Liver (tissue), 7 donors: ENCODE measurements at regions not wholly inside any gene's neighbourhood (a gene's known extent, or its start where the extent isn't known, plus 50 kb on each side); places are given as distances from the start of the nearest gene placed in this dataset.

Source experiments
- DNase-seq: peaks from one replicate; pipeline ENCODE4 v3.0.0-alpha.2; 2017; ENCODE audit warnings: low spot score
- H3K27ac ChIP-seq, 2 donors: one replicate each; pipeline ENCODE4 v1.7.0; 2013; ENCODE audit warnings: inconsistent platforms in 2 of 2, low read length in 2 of 2, control low read depth in 1 of 2, low read depth in 1 of 2, mild to moderate bottlenecking in 1 of 2
- H3K27me3 ChIP-seq, 4 donors: one replicate each; pipeline versions ENCODE4 v1.6.1 to v1.7.0; 2013; ENCODE audit warnings: low read length in 3 of 4, inconsistent platforms in 1 of 4, mild to moderate bottlenecking in 1 of 4, moderate library complexity in 1 of 4; ENCODE audit not compliant: control insufficient read depth in 4 of 4, insufficient read depth in 4 of 4
- H3K36me3 ChIP-seq, 4 donors: one replicate each; pipeline versions ENCODE4 v1.6.1 to v1.7.0; 2013; ENCODE audit warnings: low read length in 3 of 4, mild to moderate bottlenecking in 3 of 4, low read depth in 1 of 4, moderate library complexity in 1 of 4; ENCODE audit not compliant: control insufficient read depth in 4 of 4, insufficient read depth in 3 of 4
- H3K4me1 ChIP-seq, 4 donors: one replicate each; pipeline versions ENCODE4 v1.6.1 to v1.7.0; 2013; ENCODE audit warnings: low read length in 3 of 4, mild to moderate bottlenecking in 3 of 4, moderate library complexity in 1 of 4; ENCODE audit not compliant: control insufficient read depth in 4 of 4, insufficient read depth in 4 of 4
- H3K4me3 ChIP-seq, 3 donors: one replicate each; pipeline versions ENCODE4 v1.6.1 to v1.7.0; 2013; ENCODE audit warnings: low read length in 3 of 3, control low read depth in 1 of 3, low read depth in 1 of 3, mild to moderate bottlenecking in 1 of 3
- H3K9ac ChIP-seq, 2 donors: one replicate each; pipeline ENCODE4 v1.7.0; 2013; ENCODE audit warnings: low read length in 2 of 2, mild to moderate bottlenecking in 2 of 2, moderate library complexity in 2 of 2, control low read depth in 1 of 2, low read depth in 1 of 2
- H3K9me3 ChIP-seq, 4 donors: one replicate each; pipeline versions ENCODE4 v1.6.1 to v1.7.0; 2013; ENCODE audit warnings: low read length in 3 of 4; ENCODE audit not compliant: control insufficient read depth in 4 of 4
- EGR1 ChIP-seq, 2 donors: IDR thresholded peaks; 2 replicates each; pipeline ENCODE4 v1.6.1; 2016 to 2018; ENCODE audit warnings: antibody characterized with exemption in 2 of 2, low read depth in 2 of 2
- FOXA1 ChIP-seq: IDR thresholded peaks from 2 replicates; pipeline ENCODE4 v1.6.1; 2016; ENCODE audit warnings: antibody characterized with exemption
- FOXA2 ChIP-seq: IDR thresholded peaks from 2 replicates; pipeline ENCODE4 v1.6.1; 2016; ENCODE audit warnings: antibody characterized with exemption
- GABPA ChIP-seq, 2 donors: IDR thresholded peaks in 1 of 2; conservative IDR thresholded peaks in 1 of 2; 2 replicates each; pipeline ENCODE4 v1.6.1; 2016; ENCODE audit warnings: antibody characterized with exemption in 2 of 2, mild to moderate bottlenecking in 1 of 2, moderate library complexity in 1 of 2
- HNF4A ChIP-seq, 2 donors: conservative IDR thresholded peaks; 2 replicates each; pipeline ENCODE4 v1.6.1; 2016; ENCODE audit warnings: antibody characterized with exemption in 2 of 2, mild to moderate bottlenecking in 2 of 2
- HNF4G ChIP-seq: IDR thresholded peaks from 2 replicates; pipeline ENCODE4 v1.6.1; 2016; ENCODE audit warnings: antibody characterized with exemption
- MAX ChIP-seq: IDR thresholded peaks from 2 replicates; pipeline ENCODE4 v1.6.1; 2016; ENCODE audit warnings: antibody characterized with exemption
- NR2F2 ChIP-seq: IDR thresholded peaks from 2 replicates; pipeline ENCODE4 v1.6.1; 2016; ENCODE audit warnings: antibody characterized with exemption
- RAD21 ChIP-seq, 2 donors: IDR thresholded peaks; 2 replicates each; pipeline ENCODE4 v1.6.1; 2016; ENCODE audit warnings: antibody characterized with exemption in 2 of 2, mild to moderate bottlenecking in 2 of 2
- REST ChIP-seq: IDR thresholded peaks from 2 replicates; pipeline ENCODE4 v1.6.1; 2016; ENCODE audit warnings: antibody characterized with exemption, mild to moderate bottlenecking
- RXRA ChIP-seq, 2 donors: IDR thresholded peaks; 2 replicates each; pipeline ENCODE4 v1.6.1; 2017 to 2018; ENCODE audit warnings: antibody characterized with exemption in 2 of 2, mild to moderate bottlenecking in 1 of 2
- SP1 ChIP-seq: IDR thresholded peaks from 2 replicates; pipeline ENCODE4 v1.6.1; 2018; ENCODE audit warnings: antibody characterized with exemption, mild to moderate bottlenecking
- TAF1 ChIP-seq: conservative IDR thresholded peaks from 2 replicates; pipeline ENCODE4 v1.6.1; 2016; ENCODE audit warnings: antibody characterized with exemption, mild to moderate bottlenecking
- YY1 ChIP-seq: IDR thresholded peaks from 2 replicates; pipeline ENCODE4 v1.6.1; 2016; ENCODE audit warnings: antibody characterized with exemption, mild to moderate bottlenecking
- WGBS: extraction: QIAGEN DNeasy Blood & Tissue Kit; methylation state at CpG from one replicate; pipeline ENCODE4 v1.1.7; 2013; 5-methylcytosine and 5-hydroxymethylcytosine counted together
- TF ChIP-seq, protein P1 (sequence below): IDR thresholded peaks from 2 replicates; pipeline ENCODE4 v1.6.1; 2016; ENCODE audit warnings: antibody characterized with exemption
- TF ChIP-seq, protein P2 (sequence below): IDR thresholded peaks from 2 replicates; pipeline ENCODE4 v1.6.1; 2016; ENCODE audit warnings: antibody characterized with exemption
- donor health status: healthy.
- donor health status: healthy.
- donor health status: healthy.
- donor health status: healthy.

- no peak for TF ChIP-seq REST
- TF ChIP-seq RXRA (IDR thresholded peaks at IDR 0.05), result no peak
- TF ChIP-seq YY1, result no peak
These were observed 83.2 kb upstream of the ATP10A start (continued) for GRCh38 chr15:25946241-25946805.

DNA sequence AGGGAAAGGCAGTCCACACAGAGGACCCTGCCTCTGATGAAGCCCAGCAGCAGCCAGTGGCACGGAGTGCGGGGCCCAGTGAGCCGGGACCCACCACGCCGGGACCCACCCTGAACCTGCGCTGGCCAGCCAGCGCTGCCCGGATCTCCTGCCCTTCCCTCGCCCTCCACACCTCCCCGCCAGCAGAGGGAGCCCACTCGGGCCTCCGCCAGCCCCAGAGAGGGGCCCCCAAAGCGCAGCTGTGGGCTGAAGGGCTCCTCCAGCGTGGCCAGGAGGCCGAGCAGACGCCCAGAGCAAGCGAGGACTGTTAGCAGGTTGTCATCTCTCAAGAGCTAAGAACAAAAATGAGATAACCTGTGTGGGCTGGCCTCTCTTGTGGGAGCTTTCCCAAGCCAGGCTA, 81.3 kb upstream of the ATP10A start:
- Histone ChIP-seq H3K9me3 (no peaks in the 10 kb centered on the region), H3K4me3 (no peak overlapping the region), H3K9ac (no peak overlapping the region), H3K27ac (no peak overlapping the region), H3K27me3 (no peaks in the 10 kb centered on the region), H3K4me1 (no peaks in the 10 kb centered on the region), H3K36me3 (no peaks in the 10 kb centered on the region)
- 85% methylated on average over 17 of the region's 17 CpGs for WGBS
- TF ChIP-seq TAF1 (no peak), NR2F2 (no peak), EGR1 (IDR thresholded peaks at IDR 0.05; ENCODE audit: low read depth in 2 of 2) (no peak), HNF4A (conservative IDR thresholded peaks at IDR 0.05) (no peak), MAX (no peak), YY1 (no peak)
- no peak for DNase-seq

DNA sequence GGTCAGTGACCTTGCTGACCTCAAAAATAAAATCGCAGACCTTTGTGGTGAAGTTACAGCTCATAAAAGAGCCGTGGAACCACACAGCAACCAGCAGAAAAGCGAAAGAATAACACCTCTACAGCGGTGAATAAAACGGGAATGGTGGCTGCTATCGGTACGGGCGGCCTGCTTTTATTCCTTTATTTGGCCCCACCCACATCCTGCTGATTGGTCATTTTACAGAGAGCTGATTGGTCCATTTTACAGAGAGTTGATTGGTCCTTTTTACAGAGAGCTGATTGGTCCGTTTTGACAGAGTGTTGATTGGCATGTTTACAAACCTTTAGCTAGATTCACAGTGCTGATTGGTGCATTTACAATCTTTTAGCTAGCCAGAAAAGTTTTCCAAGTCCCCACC, 80.7 kb upstream of the ATP10A start:
- WGBS, result 70% methylated on average over 9 of the region's 9 CpGs
- no peak for DNase-seq
- no peaks in the 10 kb centered on the region for H3K27me3 ChIP-seq
- no peaks in the 10 kb centered on the region for H3K36me3 ChIP-seq
- no peak overlapping the region for H3K9ac ChIP-seq
- H3K4me3 ChIP-seq, result no peak overlapping the region
- no peaks in the 10 kb centered on the region for H3K4me1 ChIP-seq
- H3K27ac ChIP-seq, result no peak overlapping the region
- TF ChIP-seq REST (no peak), EGR1 (IDR thresholded peaks at IDR 0.05; ENCODE audit: low read depth in 2 of 2) (no peak), GABPA (IDR thresholded peaks at IDR 0.05 in 1 of 2, conservative IDR thresholded peaks at IDR 0.05 in 1 of 2) (no peak), HNF4G (no peak), FOXA2 (no peak), RAD21 (IDR thresholded peaks at IDR 0.05) (no peak), RXRA (IDR thresholded peaks at IDR 0.05) (no peak), NR2F2 (no peak), HNF4A (conservative IDR thresholded peaks at IDR 0.05) (no peak), FOXA1 (no peak), MAX (no peak), YY1 (no peak), SP1 (no peak)
- TF ChIP-seq, protein P1, sequence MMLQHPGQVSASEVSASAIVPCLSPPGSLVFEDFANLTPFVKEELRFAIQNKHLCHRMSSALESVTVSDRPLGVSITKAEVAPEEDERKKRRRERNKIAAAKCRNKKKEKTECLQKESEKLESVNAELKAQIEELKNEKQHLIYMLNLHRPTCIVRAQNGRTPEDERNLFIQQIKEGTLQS, result no peak
- TF ChIP-seq, protein P2, sequence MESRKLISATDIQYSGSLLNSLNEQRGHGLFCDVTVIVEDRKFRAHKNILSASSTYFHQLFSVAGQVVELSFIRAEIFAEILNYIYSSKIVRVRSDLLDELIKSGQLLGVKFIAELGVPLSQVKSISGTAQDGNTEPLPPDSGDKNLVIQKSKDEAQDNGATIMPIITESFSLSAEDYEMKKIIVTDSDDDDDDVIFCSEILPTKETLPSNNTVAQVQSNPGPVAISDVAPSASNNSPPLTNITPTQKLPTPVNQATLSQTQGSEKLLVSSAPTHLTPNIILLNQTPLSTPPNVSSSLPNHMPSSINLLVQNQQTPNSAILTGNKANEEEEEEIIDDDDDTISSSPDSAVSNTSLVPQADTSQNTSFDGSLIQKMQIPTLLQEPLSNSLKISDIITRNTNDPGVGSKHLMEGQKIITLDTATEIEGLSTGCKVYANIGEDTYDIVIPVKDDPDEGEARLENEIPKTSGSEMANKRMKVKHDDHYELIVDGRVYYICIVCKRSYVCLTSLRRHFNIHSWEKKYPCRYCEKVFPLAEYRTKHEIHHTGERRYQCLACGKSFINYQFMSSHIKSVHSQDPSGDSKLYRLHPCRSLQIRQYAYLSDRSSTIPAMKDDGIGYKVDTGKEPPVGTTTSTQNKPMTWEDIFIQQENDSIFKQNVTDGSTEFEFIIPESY, result no peak
- no peaks in the 10 kb centered on the region for H3K9me3 ChIP-seq
